Epithelial cell of proximal tubule (primary cell): ENCODE measurements at regions not wholly inside any gene's neighbourhood (a gene's known extent, or its start where the extent isn't known, plus 50 kb on each side); places are given as distances from the start of the nearest gene placed in this dataset.

Experiments used
- DNase-seq: peaks from one replicate; pipeline ENCODE4 v3.0.0-alpha.2; 2011; ENCODE audit warnings: low read depth
- H3K4me3 ChIP-seq: 2 replicates; pipeline ENCODE4 v1.5.1; 2011; ENCODE audit warnings: low read depth, mild to moderate bottlenecking, low read length
- TF ChIP-seq, protein P1 (sequence below): conservative IDR thresholded peaks from 2 replicates; pipeline ENCODE4 v1.5.1; 2012; ENCODE audit warnings: low read depth, mild to moderate bottlenecking, low read length

DNA sequence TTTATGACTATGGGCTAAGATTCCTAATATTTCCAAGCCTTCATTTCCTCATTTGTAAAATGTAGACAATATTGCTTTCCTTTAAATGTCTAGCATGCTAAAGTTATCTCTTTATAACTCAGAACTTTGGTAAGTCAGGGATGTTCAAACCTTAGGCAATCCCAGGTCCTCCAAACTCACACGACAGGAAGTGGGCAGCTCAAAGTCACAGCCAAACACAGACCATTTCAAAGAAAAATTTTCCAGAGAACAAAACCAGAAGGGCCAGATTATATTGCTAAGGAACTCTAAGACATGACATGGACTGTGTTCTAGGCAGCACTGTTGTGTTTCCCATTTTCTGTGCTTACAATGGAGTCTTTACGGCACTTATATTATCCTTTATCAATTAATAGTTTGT is 87.8 kb upstream of the DYNC1I1 start:
- no peak for DNase-seq
- TF ChIP-seq, protein P1, sequence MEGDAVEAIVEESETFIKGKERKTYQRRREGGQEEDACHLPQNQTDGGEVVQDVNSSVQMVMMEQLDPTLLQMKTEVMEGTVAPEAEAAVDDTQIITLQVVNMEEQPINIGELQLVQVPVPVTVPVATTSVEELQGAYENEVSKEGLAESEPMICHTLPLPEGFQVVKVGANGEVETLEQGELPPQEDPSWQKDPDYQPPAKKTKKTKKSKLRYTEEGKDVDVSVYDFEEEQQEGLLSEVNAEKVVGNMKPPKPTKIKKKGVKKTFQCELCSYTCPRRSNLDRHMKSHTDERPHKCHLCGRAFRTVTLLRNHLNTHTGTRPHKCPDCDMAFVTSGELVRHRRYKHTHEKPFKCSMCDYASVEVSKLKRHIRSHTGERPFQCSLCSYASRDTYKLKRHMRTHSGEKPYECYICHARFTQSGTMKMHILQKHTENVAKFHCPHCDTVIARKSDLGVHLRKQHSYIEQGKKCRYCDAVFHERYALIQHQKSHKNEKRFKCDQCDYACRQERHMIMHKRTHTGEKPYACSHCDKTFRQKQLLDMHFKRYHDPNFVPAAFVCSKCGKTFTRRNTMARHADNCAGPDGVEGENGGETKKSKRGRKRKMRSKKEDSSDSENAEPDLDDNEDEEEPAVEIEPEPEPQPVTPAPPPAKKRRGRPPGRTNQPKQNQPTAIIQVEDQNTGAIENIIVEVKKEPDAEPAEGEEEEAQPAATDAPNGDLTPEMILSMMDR: no peak
- H3K4me3 ChIP-seq: no peak overlapping the region

DNA sequence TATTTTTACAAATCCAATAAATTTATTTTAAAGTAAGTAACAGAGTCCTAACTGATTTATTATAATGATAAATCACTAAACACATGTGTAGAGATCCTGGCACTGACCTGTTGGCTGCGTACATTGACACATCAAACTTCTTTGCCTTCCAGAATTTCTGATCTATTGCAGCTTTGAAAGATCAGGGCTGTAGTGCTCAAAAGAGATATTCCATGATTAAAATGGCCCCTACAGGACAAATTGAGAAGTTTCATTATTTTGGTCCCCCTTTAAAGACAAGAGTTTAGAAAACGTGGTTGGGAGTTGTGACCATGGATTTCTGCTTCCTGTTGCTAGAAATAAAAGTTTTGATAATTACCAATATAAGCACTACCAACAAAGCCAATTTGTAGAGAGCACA is 87.7 kb upstream of the PDK4 start:
- DNase-seq: peak; percentile 12
- TF ChIP-seq, protein P1: peak; percentile 70
- H3K4me3 ChIP-seq: no peak overlapping the region

DNA sequence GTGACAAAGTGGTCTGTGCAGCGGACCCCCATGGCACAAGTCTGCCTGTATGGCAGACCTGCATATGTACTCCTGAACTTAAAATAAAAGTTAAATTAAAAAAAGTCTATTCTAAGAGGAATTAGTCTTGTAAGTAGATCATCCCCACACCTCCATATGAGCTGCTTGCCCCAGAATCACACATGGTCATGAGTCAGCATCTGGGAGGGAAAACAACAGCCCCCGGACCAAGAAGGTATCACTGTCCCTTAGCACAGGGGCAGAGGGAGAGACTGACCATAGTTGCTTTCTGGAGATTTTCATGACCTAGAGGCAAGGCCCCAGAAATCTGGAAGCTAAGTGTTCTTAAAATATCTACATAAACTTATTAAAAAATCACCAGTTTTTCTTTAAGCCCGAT is 86.6 kb upstream of the PDK4 start:
- TF ChIP-seq, protein P1: no peak
- H3K4me3 ChIP-seq: no peak overlapping the region
- no peak for DNase-seq

DNA sequence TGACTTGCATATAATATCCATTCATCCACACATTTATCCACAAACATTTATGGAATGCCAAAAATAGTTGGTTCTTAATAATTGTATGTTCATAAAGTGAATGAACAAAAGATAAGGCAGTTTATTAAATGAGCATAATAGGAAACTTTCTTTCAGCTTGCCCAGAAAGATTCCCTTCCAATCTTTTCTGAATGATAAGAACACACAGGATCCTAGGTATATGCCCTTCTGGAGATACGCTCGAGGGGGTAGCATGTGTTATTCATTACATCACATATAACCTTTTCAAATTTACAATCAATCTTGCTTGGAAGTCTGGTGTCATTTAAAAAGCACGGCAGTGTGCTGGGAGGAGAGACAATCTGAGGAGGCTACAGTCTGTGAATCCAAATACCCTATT is 80.4 kb upstream of the PDK4 start:
- DNase-seq: no peak
- TF ChIP-seq, protein P1: no peak
- no peak overlapping the region for H3K4me3 ChIP-seq

DNA sequence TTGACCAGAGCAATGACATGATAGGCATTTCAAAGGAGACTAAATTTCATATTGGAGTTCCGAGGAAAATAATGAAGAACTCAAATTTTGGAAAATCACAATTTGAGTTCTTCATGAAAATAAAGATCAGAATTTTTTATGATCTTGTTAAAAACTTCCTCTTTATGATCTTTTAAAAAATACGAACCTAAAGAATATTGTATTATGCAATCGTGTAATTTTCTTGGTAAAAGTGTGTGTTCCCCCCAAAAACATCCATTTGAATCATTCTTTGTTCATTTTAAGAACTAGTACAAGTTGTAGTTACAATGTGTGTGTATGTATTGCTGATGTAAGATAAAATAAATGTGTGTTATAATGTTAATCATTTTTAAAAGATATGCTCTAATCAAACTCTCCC is 79.3 kb upstream of the PDK4 start:
- TF ChIP-seq, protein P1: no peak
- DNase-seq: no peak

DNA sequence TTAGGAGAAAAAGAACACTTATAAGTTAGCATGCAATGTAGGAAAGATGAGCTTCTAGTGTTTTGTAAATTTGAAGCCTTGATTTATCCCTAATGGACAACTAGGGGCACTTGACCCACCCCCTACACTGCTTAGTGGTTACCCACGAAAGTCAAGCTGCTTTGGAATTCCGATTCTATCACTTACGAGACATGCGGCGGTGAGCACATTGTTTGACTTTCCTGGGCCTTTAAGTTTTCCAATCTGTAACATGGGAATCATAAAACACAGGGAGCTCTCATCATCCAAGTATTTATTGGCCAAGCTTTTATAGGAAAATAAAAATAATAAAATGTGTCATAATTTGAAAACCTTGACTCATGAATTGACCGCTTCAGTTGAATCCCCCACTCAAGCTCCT is 78.7 kb upstream of the PDK4 start:
- TF ChIP-seq, protein P1: no peak
- H3K4me3 ChIP-seq: no peak overlapping the region
- DNase-seq: no peak

More for the DNA sequence above, 79.3 kb upstream of the PDK4 start:
- H3K4me3 ChIP-seq: no peak overlapping the region

DNA sequence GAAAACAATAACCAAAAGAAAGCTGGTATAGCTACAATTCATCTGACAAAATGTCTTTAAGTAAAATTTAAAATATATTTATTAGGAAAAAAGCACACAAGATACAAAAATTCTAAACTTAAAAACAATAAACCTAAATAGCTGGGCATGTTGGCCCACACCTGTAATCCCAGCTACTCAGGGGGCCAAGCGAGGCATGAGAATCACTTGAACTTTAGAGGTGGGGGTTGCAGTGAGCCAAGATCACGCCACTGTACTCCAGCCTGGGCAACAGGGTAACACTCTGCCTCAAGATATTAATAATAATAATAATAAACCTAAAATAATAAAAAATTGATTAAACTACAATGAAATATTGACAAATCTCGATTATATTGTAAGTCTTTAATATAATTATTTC is 77.8 kb upstream of the PDK4 start:
- H3K4me3 ChIP-seq: no peak overlapping the region
- TF ChIP-seq, protein P1: no peak
- no peak for DNase-seq
